M059J (cell line): ENCODE measurements at regions not wholly inside any gene's neighbourhood (a gene's known extent, or its start where the extent isn't known, plus 50 kb on each side); places are given as distances from the start of the nearest gene placed in this dataset.
A peak's percentile ranks its signal among the peaks of the same experiment; 100 is the strongest.
"Not testable (repeated sequence)": the region's sequence is repeated elsewhere in the genome, so short reads cannot be mapped to it uniquely, and the experiment has no call there.

Source experiments
- DNase-seq: peaks from one replicate; pipeline ENCODE4 v3.0.0-alpha.2; 2012; ENCODE audit warnings: low read depth

DNA sequence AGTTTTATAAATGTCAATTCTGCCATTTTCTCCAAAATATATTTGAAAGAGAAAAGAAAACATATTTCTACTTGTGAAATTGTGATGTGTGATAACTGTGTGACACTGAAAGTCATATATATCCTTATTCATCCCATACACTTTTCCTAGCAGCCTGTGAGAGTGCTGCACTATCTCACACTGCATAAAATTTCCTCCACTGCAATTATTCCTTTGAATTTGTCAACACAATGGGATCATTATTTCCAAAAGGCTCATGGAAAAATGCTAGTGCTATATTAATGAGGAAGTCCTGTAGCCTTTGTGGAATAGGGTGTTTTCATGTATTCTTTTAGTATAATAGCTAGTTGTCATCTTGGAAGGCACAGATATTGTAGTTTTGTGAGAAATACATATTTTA lies 504.1 kb downstream of the RPL10L start:
- DNase-seq = no peak

DNA sequence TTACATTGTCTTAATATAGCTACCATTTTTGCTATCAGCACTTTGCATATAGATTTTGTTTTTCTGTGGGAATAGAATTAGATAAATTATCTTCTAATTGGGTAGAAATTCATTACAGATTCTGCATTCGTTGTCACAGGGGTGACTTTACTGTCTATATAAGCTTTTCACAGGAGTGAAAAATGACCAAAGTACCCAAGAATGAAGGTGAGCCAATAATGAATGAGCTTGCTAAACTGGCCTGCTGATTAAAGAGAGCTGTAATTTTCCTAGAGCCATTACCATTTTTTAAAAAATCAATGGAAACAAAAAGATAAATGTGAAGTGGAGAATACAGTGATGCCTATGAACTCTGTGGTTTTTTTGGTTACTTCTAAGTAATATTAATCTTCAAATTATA lies 504.6 kb downstream of the RPL10L start:
- DNase-seq = no peak

DNA sequence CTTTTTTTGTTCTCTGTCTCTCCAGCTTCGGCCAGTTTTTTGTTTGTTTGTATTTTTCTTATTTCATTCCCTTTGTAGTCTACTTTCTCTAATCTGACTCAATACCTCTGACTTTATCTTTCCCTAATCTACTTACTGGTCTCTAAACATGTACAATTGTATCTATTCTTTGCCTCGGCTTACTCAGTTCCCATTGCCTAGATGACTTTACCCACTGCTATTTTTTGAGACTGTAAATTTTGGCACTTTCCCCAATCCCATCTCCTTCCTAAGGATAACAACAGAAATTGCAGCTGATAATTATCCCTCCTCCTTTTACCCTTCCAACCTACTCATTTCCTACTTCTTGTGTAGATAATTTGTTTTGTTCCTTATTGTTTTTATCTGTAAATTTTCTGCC lies 511.1 kb downstream of the RPL10L start:
- no peak for DNase-seq

DNA sequence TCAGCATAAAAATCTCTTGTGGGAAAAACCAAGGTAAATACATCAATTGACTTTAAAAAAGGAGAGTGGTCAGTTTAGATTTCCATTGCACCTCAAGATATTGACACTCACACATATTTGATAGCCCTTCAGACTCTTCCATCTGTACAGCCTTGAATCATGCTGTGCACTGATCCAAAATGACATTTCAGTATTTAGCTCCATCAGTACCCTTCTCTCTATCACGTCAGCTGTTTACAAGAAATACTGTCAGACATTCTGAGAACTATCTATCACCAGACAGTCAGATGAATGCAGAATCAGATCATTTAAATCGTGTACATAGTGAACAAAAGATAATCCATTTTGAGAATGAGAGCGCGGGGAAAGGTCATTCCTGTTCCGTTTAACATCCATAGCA lies 511.9 kb downstream of the RPL10L start:
- DNase-seq = no peak

DNA sequence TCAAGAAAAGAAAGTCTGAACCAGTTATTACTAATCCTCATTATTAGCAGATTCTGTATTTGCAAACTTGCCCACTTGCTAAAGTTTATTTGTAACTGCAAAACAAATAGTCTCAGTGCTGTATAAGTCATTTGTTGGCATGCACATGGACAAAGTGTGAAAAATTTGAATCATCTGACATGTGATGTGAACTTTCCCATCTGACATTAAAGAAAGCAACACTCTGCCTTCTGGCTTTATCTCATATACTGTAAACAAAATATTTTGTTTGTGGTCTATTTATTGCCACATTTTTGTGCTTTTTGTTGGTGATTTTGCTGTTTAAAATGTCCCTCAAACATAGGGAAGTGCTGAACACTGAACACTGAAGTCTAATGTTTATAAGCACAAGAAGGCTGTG lies 513.8 kb downstream of the RPL10L start:
- no peak for DNase-seq

- DNase-seq = no peak
Measured at GRCh38 chr14:46136456-46136855, 515.1 kb downstream of the RPL10L start.

- no peak for DNase-seq
Measured at GRCh38 chr14:46108228-46108627, 543.4 kb downstream of the RPL10L start.

- DNase-seq = not testable (repeated sequence)
Measured at GRCh38 chr14:46100901-46101300, 550.7 kb downstream of the RPL10L start.

DNA sequence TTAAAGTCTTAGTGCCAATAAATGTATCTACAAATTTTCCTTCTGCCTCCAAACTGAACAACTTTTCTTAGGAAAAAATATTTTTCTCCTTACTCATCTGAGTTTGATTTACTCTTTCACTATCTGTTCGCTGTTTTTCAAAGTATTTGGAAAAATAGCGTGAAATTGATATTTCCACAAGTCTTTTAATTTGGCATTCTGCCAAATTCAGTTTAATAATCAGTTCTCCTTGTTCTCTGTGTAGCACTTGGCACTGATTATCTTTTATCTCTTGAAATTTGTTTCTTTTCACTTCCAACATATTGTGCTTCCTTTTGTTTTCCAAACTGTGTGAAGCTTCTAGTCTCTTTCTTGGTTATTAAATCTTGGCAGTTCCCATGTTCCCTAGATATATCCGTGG lies 559.8 kb downstream of the RPL10L start:
- DNase-seq = no peak

GRCh38 chr14:46087604-46088003 lies 564.0 kb downstream of the RPL10L start:
- no peak for DNase-seq

- no peak for DNase-seq
Measured at GRCh38 chr14:46074061-46074460, 577.5 kb downstream of the RPL10L start.

- peak; percentile 3 for DNase-seq
Measured at GRCh38 chr14:46063872-46064271, 587.7 kb downstream of the RPL10L start.

GRCh38 chr14:46058964-46059563 lies 592.5 kb downstream of the RPL10L start:
- no peak for DNase-seq

- DNase-seq = no peak
Measured at GRCh38 chr14:46057799-46058198, 593.8 kb downstream of the RPL10L start.

GRCh38 chr14:46054526-46054925 lies 597.1 kb downstream of the RPL10L start:
- peak; percentile 60 for DNase-seq

- DNase-seq = no peak
Measured at GRCh38 chr14:46053221-46053620, 598.4 kb downstream of the RPL10L start.

GRCh38 chr14:46051796-46052195 lies 599.8 kb downstream of the RPL10L start:
- no peak for DNase-seq

DNA sequence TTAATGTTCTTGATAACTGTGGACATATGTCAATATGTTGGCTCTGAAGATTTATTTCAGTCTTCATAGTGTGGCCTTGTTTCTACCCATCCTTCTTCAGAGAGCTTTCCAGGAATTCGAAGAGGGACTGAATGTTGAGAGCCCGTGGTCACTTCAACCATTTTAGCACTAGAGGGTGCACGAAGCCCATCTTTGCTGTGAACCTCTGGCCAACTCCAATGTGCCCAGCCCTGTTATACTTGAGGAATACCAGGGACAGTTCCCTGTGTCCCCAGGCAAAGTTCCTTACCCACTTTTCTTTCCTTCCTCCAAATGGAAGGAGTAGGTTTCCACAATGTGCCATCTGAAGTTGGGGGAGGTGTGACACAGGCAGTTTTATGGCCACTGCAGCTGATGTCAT lies 603.5 kb downstream of the RPL10L start:
- peak; percentile 82 for DNase-seq

DNA sequence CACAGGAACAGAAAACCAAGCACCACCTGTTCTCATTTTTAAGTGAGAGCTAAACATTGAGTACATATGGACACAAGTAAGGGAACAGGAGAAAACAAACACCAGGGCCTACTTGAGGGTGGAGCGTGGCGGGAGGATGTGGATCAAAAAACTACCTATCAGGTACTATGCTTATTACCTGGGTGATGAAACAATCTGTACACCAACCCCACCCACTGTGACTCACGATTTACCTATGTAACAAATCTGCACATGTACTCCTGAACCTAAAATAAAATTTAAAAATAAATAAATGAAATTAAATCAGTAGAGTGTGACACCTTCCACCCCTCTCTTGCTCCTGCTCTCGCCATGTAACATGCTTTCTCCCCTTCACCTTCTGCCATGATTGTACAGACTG lies 615.5 kb downstream of the RPL10L start:
- DNase-seq = no peak

DNA sequence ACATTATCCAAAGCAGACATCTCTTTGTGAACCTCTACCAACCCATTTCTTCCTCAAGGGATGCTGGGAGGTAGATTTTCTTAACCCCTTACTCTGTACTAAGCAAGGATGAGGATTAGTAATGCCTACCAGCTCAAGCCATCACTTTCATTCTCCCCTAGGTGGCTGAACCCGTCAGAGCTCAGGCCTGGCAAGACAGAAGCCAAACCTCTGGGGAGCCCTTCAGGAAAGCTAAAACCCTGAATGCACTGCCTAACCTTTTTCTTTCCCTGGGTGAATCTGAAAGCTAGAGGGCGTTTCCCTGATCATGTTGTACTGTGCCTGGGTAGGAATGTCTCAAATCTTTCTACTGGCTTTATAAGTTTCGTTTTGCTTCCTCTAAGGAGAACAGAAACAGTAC lies 617.3 kb downstream of the RPL10L start:
- no peak for DNase-seq

DNA sequence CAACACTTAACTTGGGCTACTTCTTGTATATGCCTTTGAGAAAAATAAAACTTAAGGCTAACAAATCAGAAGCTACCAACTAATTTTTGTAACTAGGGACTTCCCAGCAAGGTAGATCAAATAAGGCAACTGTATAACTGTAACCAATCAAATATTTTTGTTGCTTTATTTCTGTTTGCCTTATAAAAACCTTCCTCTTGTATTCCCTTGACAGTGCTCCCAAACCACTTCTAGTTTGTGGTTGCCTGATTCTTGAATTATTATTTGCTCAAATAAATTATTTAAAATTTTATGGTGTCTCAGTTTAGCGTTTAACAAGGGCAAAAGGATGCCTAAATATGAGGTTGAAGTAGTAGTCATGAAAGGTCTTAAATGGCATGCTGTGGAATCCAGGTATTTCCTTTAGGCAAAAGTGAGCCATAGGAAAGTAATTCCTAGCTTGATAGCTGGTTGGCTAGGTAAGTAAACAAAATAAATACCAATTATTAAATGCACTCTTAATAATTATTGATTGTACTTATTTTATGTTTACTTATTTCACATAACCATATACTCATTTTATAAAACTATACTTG lies 632.6 kb downstream of the RPL10L start:
- no peak for DNase-seq

DNA sequence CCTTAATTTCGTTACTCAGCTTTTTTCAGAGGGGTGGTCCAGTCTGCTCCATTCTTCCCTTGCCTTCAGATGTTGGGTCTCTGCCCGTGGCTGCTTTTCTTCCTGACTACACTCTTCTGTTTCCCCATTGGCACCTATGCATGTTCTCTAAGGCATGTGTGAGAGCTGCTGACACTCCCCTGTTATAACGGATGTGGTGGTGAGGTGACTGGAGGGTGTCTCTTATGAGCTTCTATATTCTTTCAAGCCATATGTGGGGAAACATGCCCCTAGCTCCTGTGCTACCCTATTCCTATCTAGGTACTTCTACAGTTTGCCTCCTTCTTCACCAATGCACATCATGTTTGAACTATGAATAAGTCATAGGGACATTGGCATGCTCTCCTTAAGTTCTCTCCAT lies 643.2 kb downstream of the RPL10L start:
- no peak for DNase-seq

GRCh38 chr14:45998554-45998953 lies 653.0 kb downstream of the RPL10L start:
- DNase-seq = no peak

- DNase-seq = no peak
Measured at GRCh38 chr14:45990252-45990651, 661.3 kb downstream of the RPL10L start.
